ENCODE measurements at regions not wholly inside any gene's neighbourhood (a gene's known extent, or its start where the extent isn't known, plus 50 kb on each side); places are given as distances from the start of the nearest gene placed in this dataset.
"Not testable (repeated sequence)": the region's sequence is repeated elsewhere in the genome, so short reads cannot be mapped to it uniquely, and the experiment has no call there.

DNA sequence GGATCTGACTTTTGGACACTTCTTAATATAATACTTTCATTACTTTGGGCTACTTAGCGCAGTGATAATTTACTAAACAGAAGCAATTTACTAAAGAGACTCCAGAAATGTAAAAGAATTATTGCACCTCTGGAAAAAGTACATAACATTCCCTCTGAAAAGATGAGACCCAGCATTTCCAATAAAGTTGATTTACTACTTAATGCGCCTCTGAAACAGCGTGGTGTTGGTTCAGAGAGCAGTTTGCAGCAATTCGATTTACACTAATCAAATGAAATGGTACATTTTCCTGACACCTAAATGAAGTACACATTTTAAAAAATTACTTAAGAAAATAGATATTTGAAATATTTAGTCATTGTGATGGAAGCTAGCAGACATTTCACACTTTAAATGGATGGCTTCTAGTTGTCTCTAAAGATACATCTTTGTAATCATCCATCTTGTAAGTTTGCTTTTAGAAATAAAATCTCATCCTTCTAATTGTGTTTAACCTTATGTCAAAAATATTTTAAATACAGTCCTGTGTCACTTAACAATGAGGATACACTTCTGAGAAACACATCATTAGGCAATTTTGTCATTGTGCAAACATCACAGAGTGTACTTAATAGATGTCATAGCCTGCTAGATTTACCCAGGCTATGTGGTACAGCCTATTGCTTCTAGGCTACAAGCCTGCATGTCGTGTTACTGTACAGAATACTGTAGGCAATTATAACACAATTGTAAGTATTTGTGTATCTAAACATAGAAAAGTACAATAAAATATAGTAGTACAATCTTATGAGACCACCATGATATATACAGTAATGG lies 284.6 kb upstream of the UBE2E3 start:
- no peak for DNase-seq (ENCODE audit: low spot score)

DNA sequence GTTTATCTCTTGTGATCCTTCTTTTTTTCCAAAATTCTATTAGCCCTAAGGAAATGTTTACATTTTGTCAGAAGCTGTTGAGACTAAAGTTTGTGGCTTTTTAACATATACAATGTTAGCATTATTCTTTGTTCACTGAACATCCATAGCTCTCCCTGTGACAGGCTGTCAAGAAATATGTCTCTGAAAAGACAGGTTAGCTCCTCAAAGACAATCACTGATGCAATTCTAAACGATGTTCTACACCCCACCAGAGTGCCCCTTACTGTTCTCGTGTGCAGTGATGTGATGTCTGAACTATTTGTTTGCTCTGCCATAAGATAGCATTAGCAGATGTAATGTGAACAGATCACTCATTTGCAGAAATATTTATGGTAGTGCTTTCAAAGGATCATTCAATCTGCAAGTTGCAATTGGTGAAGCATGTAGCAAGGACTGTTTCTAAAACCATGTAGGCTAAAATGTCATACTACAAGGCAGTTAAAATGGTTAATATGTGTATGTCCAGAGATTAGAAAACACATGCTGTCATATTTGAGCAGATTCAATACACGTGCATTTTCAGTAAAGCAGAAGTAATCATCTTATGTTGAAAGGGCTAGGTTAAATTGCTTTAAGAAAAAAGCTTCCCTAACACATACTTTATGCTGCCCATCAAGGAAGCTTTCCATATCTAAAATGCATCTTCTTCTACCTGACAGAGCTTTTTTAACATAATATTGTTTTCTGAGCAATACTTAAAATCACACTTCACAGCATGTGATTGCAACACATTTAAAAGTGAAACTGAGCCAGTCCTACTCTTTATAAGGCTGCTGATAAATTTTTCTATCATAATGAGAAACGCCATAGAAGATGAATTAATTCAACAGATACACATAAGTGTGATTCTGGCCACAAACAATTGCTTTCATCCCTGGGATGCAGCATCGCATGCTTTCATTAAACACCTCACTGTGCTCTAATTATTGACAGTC lies 285.7 kb upstream of the UBE2E3 start:
- DNase-seq (ENCODE audit: low spot score): no peak

DNA sequence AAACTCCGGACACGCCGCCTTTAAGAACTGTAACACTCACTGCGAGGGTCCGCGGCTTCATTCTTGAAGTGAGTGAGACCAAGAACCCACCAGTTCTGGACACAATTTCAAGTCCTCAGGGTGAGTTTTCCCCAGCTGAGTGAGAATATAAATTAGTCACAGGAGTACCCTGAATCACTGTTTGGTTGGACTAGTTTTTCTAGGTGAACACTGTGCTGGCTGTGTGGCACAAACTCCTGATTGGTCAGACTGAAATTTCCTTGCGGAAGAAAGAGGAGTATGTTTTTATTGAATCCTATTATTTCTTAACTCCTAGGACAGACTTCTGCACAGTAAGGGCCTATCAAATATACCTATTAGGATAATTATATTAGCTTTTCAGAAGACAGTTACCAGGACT lies 288.1 kb upstream of the UBE2E3 start:
- no peak for DNase-seq (ENCODE audit: low spot score)

DNA sequence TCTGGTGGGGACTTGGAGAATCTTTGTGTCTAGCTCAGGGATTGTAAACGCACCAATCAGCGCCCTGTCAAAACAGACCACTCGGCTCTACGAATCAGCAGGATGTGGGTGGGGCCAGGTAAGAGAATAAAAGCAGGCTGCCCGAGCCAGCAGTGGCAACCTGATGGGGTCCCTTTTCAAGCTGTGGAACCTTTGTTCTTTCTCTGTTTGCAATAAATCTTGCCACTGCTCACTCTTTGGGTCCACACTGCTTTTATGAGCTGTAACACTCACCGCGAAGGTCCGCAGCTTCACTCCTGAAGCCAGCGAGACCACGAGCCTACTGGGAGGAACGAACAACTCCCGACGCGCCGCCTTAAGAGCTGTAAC lies 288.6 kb upstream of the UBE2E3 start:
- not testable (repeated sequence) for DNase-seq (ENCODE audit: low spot score)

DNA sequence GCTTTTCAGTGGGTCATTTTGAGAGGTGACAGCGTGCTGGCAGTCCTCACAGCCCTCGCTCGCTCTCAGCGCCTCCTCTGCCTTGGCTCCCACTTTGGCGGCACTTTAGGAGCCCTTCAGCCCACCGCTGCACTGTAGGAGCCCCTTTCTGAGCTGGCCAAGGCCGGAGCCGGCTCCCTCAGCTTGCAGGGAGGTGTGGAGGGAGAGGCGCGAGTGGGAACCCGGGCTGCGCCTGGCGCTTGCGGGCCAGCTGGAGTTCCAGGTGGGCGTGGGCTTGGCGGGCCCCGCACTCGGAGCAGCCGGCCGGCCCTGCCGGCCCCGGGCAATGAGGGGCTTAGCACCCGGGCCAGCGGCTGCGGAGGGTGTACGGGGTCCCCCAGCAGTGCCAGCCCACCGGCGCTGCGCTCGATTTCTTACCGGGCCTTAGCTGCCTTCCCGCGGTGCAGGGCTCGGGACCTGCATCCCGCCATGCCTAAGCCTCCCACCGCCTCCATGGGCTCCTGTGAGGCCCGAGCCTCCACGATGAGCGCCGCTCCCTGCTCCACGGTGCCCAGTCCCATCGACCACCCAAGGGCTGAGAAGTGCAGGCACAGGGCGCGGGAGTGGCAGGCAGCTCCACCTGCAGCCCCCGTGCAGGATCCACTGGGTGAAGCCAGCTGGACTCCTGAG lies 289.1 kb upstream of the UBE2E3 start:
- not testable (repeated sequence) for DNase-seq (ENCODE audit: low spot score)

DNA sequence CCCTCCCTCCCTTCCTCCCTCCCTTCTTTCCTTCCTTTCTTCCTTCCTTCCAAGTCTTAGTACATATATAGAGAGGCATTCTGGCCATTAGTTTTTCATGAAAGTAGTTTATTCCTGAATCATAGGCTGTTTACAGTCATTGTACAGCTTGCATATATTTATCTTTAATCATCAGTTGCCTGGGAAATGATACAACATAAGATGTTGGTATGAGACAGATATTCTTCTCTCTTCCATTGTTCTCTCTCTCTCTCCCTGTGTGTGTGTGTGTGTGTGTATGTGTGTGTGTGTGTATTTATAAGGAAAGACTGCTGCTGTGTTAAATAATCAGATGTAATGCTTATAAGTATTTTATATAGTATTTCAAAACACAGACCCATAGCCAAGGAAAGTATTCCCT lies 289.8 kb upstream of the UBE2E3 start:
- DNase-seq (ENCODE audit: low spot score): no peak

DNA sequence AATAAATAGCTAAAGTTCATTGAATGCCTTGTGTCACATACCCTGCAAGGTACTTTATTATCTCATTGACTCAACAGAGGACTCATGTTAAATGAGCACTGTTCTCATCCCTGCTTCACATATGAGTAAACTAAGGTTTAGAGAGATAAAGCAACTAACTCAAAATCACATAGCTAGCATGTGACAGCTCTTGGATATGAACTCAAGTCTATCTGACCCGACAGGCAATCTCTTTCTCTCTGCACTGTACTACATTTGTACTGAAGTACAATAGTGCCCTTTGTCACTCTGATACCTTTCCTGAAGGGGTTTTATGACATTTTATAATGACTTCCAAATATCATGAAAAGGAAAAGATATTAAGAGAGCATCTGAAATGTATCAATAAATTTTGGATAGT lies 297.5 kb upstream of the UBE2E3 start:
- no peak for DNase-seq (ENCODE audit: low spot score)

DNA sequence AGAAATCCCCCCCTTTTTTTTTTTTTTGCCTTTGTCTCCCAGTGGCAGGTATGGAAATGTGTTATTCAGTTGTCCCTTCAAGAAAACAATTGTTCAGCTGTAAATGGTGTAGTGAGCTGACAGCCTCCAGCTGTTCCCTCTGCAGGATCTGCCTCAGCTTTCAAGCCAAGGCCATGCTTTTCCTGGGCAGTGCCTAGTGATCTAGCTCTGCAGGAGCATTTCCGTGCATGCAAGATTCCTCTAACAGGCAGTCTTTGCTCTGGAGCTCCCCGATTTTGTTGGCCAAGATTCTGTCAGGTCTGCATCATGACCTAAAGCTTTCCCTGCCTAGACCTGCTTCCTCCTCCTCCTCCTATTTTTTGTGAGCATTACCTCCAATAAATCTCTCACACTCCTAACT lies 300.7 kb upstream of the UBE2E3 start:
- no peak for DNase-seq (ENCODE audit: low spot score)

DNA sequence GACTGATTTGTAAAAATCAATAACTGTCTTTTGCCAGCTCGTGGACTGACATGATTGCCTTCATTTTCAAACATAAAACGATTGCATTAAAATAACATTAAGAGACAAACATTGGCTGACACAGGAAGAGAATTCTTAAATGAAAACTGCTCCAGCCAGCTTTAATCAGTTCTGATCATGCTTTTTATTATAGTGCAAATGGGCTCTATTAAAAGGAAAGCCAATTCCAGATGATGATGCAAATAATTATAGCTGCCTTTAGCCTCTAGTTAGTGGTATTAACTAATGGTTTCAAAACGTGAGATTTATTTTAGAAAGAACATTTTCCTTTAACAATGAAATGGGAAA lies 301.8 kb upstream of the UBE2E3 start:
- no peak for DNase-seq (ENCODE audit: low spot score)

DNA sequence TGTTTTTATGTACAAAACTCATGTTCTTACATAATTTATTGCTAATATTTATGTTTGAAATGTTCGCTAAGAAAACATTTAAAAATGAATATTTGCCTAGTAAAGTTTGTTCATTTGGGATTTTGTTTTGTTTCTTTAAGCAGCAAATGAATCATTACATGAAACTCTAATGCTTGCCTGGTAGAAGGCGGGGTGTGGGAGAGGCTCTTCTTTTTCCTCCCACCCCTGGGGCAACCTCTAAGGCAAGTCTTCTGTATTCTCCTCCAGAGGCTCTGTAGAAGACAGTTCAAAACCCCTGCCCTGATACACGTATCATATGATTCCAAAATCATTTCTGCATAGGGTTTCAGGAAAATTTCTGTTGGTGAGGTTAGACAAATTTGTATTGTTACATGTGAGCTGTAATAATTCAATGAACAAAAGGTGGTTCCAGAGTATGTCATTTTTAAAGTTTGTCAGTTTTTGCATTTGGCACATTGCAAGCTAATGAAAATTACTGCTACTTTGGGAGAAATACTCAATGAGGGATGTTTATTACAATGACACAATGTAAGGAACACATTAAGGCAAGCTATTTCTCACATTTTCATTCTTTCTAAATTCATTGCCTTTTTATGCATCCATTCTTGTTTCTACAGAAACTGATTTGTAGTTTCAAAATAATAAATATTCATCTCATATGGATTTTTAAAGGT lies 302.3 kb upstream of the UBE2E3 start:
- DNase-seq (ENCODE audit: low spot score): no peak

DNA sequence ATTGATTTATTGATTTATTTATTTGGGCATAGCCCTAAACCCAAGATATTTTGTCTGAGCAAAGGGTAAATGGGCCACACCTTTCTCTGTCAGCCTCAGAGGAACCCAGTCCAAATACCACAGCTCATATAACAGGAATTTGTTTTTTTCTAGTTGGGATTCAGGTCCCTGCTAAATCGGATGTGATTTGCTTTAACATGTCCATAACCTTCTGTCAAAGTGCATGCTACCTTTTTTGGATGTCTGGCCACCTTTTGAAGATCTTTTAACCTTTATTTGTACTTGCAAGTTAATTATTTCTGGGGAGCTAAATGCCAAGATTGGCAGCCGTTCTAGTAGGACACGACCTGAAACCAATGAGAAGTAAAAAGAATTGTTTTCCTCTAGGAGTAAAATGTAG lies 303.2 kb upstream of the UBE2E3 start:
- DNase-seq (ENCODE audit: low spot score): no peak

DNA sequence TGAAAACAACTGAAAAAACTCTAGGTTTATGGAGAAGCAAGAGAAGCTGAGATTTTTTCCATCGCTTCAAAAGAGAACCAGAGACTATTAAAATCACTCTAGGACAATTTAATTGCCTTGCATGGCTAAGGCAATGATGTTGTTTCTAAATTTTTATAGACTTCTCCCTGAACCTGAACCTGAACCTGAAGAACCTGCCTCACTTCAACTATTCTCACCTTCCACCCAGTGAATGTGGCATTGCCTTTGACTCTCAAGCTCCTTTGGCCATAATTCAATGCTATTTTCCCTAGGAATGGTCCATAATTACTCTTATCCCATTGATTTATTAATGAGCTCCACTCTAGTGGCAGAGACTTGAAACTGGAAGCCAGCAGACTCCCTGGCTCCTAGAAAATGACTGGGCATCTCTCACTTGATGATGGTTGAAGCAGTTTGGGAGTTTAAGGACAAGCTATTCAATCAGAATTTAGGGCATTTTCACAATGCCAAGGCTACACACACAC lies 303.8 kb upstream of the UBE2E3 start:
- DNase-seq (ENCODE audit: low spot score): no peak

DNA sequence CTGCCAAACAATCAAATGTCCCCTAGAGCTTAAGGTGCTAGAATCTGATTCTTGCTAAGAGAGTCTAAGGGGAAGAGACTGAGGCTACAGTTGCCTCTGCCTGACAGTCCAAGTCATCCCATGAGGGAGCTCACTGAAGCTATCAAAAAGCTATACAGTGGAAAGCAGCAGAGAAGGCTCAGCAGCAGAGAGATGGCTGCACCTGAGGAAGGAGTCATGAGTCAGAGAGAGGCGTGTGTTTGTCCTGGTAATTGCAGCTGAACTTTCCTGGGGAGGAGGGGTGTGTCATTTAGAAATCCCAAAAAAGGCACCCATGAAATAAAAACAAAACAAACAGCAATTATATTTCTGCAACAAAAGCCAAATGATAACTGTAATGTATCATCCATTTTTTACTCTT lies 305.2 kb upstream of the UBE2E3 start:
- no peak for DNase-seq (ENCODE audit: low spot score)

DNA sequence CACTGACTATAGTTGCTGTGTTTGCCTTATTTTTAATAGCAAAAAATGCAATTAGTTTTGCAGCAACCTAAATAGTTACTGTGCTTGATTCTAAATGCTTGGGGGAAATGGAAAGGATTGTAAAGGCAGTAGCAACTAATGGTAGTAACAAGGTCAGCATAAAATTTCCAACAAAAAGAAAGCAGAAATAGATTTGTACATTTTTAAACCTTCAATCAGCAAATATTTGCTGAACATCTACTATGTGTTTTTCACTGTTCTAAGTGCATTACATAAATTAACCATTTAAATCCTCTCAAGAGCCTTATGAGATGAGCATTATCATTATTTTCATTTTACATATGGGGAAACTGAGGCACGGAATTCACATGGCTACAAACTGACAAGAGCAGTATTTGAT lies 308.0 kb upstream of the UBE2E3 start:
- no peak for DNase-seq (ENCODE audit: low spot score)

DNA sequence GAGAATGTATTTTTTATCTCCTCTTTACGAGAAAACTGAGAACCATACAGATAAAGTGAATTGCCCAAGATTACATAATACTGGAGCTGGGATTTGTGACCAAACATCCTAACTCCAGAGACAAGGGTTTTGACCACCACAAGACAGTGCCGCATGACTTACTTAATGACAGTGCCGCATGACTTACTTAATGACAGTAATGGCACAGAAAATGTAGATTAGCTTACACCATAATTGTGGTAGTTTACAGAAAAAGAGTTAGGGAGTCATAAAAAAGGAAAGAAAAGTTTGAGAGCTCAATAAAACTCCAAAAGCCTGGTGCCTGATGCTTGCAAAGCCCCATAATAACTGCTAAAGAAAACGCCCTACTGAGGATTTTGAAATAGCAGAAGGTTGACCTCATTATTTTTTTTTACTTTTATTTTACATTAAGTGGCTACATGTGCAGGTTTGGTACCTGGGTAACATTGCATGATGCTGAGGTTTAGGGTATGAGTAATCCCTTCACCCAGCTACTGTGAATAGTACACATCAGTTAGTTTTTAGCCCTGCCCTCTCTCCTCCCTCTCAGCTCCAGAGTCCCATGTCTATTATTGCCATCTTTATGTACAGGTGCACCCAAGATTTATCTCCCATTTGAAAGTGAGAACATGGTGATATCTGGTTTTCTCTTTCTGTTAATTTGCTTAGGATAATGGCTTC lies 310.0 kb upstream of the UBE2E3 start:
- no peak for DNase-seq (ENCODE audit: low spot score)

DNA sequence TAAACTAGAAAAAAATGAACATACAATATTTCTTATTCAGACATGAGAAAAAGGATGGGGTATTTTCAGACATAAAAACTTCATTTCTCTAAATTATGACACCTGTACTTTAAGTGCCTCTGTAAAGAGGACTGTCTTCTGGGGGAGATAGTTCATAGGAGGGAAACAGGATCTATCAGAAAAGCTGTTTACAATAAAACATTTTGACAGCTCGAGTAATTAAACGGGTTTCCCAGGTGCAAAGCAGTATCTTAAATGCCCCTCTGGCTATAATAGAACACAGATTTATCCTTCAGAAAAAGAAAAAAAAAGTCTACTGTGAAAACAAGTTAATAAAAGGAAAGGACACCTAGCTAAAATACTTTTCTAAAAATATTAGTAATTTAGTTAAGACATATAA lies 311.4 kb upstream of the UBE2E3 start:
- DNase-seq (ENCODE audit: low spot score): no peak

DNA sequence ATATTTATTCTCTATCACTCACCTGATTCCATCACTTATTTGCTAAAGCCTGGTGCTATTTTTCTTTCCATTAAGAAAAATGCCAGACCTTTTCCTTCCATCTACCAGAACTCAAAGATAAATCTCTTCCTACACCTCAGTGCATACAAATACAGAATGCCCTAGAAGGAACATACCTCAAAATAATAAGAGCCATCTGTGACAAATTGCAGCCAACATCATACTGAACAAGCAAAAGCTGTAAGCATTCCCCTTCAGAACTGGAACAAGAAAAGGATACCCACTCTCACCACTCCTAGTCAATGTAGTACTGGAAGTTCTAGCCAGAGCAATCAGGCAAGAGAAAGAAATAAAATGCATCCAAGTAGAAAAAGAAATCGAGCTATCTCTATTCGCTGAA lies 315.9 kb upstream of the UBE2E3 start:
- DNase-seq (ENCODE audit: low spot score): no peak

DNA sequence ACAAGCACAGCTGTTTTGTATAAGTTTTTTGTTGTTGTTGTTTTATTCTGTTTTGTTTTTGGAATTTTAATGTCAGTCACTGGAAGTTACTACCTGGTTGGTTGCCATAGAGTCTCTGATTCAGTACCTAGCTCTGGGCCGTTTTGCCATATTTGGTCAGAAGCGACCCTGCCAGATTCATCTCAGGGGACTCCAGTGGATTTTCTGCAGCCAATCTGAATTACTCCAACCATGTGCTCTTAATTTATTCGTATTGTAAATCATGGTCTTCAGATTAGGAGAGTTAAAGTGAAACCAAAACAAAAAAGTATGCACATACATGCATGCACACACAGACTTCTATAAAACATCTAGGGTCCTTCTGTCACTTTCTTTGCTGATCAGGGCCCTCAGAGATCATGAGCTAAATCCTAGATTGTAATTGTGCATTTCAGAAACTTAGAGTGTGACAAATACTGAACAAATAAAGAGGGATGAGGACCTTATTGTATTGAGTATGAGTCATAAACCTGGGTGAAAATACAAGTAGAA lies 317.4 kb upstream of the UBE2E3 start:
- no peak for DNase-seq (ENCODE audit: low spot score)

DNA sequence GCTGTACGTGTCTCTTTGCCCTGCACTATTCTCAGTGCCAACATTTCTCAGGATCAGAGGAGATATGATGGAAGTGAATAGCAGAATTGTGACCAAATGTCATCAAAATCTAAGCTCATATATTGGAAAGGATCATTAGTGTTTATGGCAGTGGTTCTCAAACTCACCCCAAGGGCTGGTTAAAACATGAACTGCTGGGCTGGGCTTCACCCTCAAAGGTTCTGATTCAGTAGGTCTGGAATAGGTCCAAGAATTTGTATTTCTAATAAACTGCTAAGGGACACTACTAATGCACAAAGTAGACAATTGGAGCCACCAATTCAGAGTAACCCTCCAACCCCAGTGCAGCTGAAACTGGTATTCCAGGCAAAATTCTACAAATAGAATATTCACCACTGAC lies 317.9 kb upstream of the UBE2E3 start:
- no peak for DNase-seq (ENCODE audit: low spot score)

DNA sequence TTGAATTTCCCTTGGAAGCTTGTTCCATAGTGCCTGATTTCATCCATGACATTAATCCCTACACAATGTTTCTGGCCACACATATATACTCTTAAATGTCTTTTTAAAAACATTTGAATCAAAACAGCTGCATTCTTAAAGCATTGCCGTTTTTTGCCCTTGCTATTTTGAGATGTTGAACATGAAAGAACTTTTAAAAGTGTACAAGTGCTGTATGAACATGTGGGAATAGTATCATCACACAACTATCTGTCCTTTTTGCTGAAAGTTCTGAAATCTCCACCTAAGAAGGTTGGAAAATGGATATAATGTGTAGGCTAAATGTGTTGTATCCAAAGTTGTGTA lies 318.7 kb upstream of the UBE2E3 start:
- no peak for DNase-seq (ENCODE audit: low spot score)

All from ureter (tissue), 1 donor.